Neural cell (in vitro differentiated cells): ENCODE measurements at regions not wholly inside any gene's neighbourhood (a gene's known extent, or its start where the extent isn't known, plus 50 kb on each side); places are given as distances from the start of the nearest gene placed in this dataset.

Source experiments
- H2AFZ ChIP-seq: fragments of 200-600, 300-800 bp; sonication (generic), shearing (Covaris generic); 2 replicates; pipeline ENCODE4 v1.6.0; 2014; ENCODE audit warnings: low read depth, mild to moderate bottlenecking, antibody characterized with exemption, low read length, moderate library complexity
- H3F3A ChIP-seq: fragments of 200-600 bp; shearing (Covaris generic); 2 replicates; pipeline ENCODE4 v1.6.1; 2016; ENCODE audit warnings: mild to moderate bottlenecking, moderate library complexity, mixed read lengths, antibody characterized with exemption, low read length; ENCODE audit not compliant: insufficient read depth, poor library complexity, severe bottlenecking
- H3K27ac ChIP-seq: fragments of 200-600, 300-800 bp; sonication (generic), shearing (Covaris generic); 2 replicates; pipeline ENCODE4 v1.5.1; 2014; ENCODE audit warnings: mild to moderate bottlenecking, low read length, moderate library complexity
- H3K27me3 ChIP-seq: fragments of 300-800, 200-600 bp; sonication (generic), shearing (Covaris generic); 2 replicates; pipeline ENCODE4 v1.6.0; 2014; ENCODE audit warnings: mild to moderate bottlenecking, low read depth, low read length, moderate library complexity; ENCODE audit not compliant: insufficient read depth
- H3K36me3 ChIP-seq: fragments of 300-800, 200-600 bp; sonication (generic), shearing (Covaris generic); 2 replicates; pipeline ENCODE4 v1.5.1; 2014; ENCODE audit warnings: mild to moderate bottlenecking, antibody characterized with exemption, low read length, moderate library complexity; ENCODE audit not compliant: insufficient read depth
- H3K4me2 ChIP-seq: fragments of 300-800, 200-600 bp; sonication (generic), shearing (Covaris generic); 2 replicates; pipeline ENCODE4 v1.6.0; 2014; ENCODE audit warnings: mild to moderate bottlenecking, low read length
- H3K4me3 ChIP-seq: fragments of 300-800, 200-600 bp; sonication (generic), shearing (Covaris generic); 2 replicates; pipeline ENCODE4 v1.5.1; 2014; ENCODE audit warnings: mild to moderate bottlenecking, low read length, moderate library complexity
- H3K79me2 ChIP-seq: fragments of 200-600 bp; shearing (Covaris generic); replicated peaks from 2 replicates; pipeline ENCODE4 v1.6.0; 2014; ENCODE audit warnings: mild to moderate bottlenecking, low read length, moderate library complexity; ENCODE audit not compliant: insufficient read depth
- H3K9ac ChIP-seq: fragments of 300-800, 200-600 bp; sonication (generic), shearing (Covaris generic); 2 replicates; pipeline ENCODE4 v1.6.1; 2016; ENCODE audit warnings: mild to moderate bottlenecking, low read length, mixed read lengths
- H3K9me2 ChIP-seq: fragments of 200-600 bp; shearing (Covaris generic); 2 replicates; pipeline ENCODE4 v1.6.1; 2016; ENCODE audit warnings: mild to moderate bottlenecking, low read length, mixed read lengths; ENCODE audit not compliant: insufficient read depth
- H3K9me3 ChIP-seq: fragments of 200-600, 300-800 bp; sonication (generic), shearing (Covaris generic); 2 replicates; pipeline ENCODE4 v1.6.1; 2016; ENCODE audit warnings: mild to moderate bottlenecking, mixed run types, low read length, moderate library complexity, mixed read lengths
- H4K20me1 ChIP-seq: fragments of 200-600 bp; shearing (Covaris generic); 2 replicates; pipeline ENCODE4 v1.6.1; 2016; ENCODE audit warnings: mild to moderate bottlenecking, mixed run types; ENCODE audit not compliant: insufficient read depth
- CTCF ChIP-seq: fragments of 450-650 bp; IDR thresholded peaks from 2 replicates; pipeline ENCODE4 v1.5.1; 2014; ENCODE audit warnings: antibody characterized with exemption, mild to moderate bottlenecking, moderate library complexity; ENCODE audit not compliant: poor library complexity, severe bottlenecking
- EP300 ChIP-seq: fragments of 450-650 bp; conservative IDR thresholded peaks from 2 replicates; pipeline ENCODE4 v1.6.1; 2014; ENCODE audit warnings: antibody characterized with exemption, mild to moderate bottlenecking, moderate library complexity; ENCODE audit not compliant: poor library complexity, severe bottlenecking
- EZH2 ChIP-seq: fragments of 200-600, 300-800 bp; shearing (Covaris generic), sonication (generic); IDR thresholded peaks from 2 replicates; pipeline ENCODE4 v1.6.1; 2014; ENCODE audit warnings: antibody characterized with exemption, low read length, borderline replicate concordance, mild to moderate bottlenecking; ENCODE audit not compliant: insufficient read depth, poor library complexity, severe bottlenecking
- MXI1 ChIP-seq: fragments of 450-650 bp; conservative IDR thresholded peaks from 2 replicates; pipeline ENCODE4 v1.6.1; 2014; ENCODE audit warnings: antibody characterized with exemption, mild to moderate bottlenecking; ENCODE audit not compliant: poor library complexity, severe bottlenecking
- POLR2AphosphoS5 ChIP-seq: IDR thresholded peaks from 2 replicates; pipeline ENCODE4 v1.6.1; 2012
- RAD21 ChIP-seq: fragments of 450-650 bp; conservative IDR thresholded peaks from 2 replicates; pipeline ENCODE4 v1.6.1; 2014; ENCODE audit warnings: antibody characterized with exemption, mild to moderate bottlenecking, moderate library complexity
- REST ChIP-seq: IDR thresholded peaks from 2 replicates; pipeline ENCODE4 v1.6.1; 2012; ENCODE audit warnings: borderline replicate concordance
- SMC3 ChIP-seq: fragments of 450-650 bp; conservative IDR thresholded peaks from 2 replicates; pipeline ENCODE4 v1.6.1; 2014; ENCODE audit warnings: antibody characterized with exemption, mild to moderate bottlenecking, moderate library complexity; ENCODE audit not compliant: poor library complexity
- TAF1 ChIP-seq: IDR thresholded peaks from 2 replicates; pipeline ENCODE4 v1.6.1; 2012; ENCODE audit warnings: low read depth

- no peaks in the 10 kb centered on the region for H3K79me2 ChIP-seq
- H3K4me3 ChIP-seq: no peak overlapping the region
- H3K27me3 ChIP-seq: no peaks in the 10 kb centered on the region
- H3K9ac ChIP-seq: no peak overlapping the region
- H4K20me1 ChIP-seq: no peaks in the 10 kb centered on the region
- TF ChIP-seq CTCF: no peak
- no peak overlapping the region for H3K27ac ChIP-seq
- H3K4me2 ChIP-seq: no peak overlapping the region
- H3F3A ChIP-seq: no peaks in the 10 kb centered on the region
- no peaks in the 10 kb centered on the region for H3K9me3 ChIP-seq
- no peaks in the 10 kb centered on the region for H3K36me3 ChIP-seq
- H3K9me2 ChIP-seq: no peaks in the 10 kb centered on the region
- H2AFZ ChIP-seq: no peak overlapping the region
Observed at GRCh38 chr2:160837416-160837815, 322.8 kb upstream of the TANK start.

GRCh38 chr2:160838147-160838546 lies 322.1 kb upstream of the TANK start:
- no peak overlapping the region for H2AFZ ChIP-seq
- no peak for TF ChIP-seq POLR2AphosphoS5
- no peak for TF ChIP-seq REST
- TF ChIP-seq RAD21: no peak
- no peak for TF ChIP-seq CTCF
- TF ChIP-seq SMC3: no peak
- TF ChIP-seq EZH2: no peak
- no peak for TF ChIP-seq TAF1
- TF ChIP-seq EP300: no peak
- TF ChIP-seq MXI1: no peak
- H3F3A ChIP-seq: no peaks in the 10 kb centered on the region
- no peaks in the 10 kb centered on the region for H3K27me3 ChIP-seq
- H3K4me3 ChIP-seq: no peak overlapping the region
- H4K20me1 ChIP-seq: no peaks in the 10 kb centered on the region
- no peak overlapping the region for H3K27ac ChIP-seq
- H3K9me3 ChIP-seq: no peaks in the 10 kb centered on the region
- no peaks in the 10 kb centered on the region for H3K79me2 ChIP-seq
- H3K4me2 ChIP-seq: no peak overlapping the region
- H3K9me2 ChIP-seq: no peaks in the 10 kb centered on the region
- H3K36me3 ChIP-seq: no peaks in the 10 kb centered on the region
- no peak overlapping the region for H3K9ac ChIP-seq
